ENCODE measurements at regions not wholly inside any gene's neighbourhood (a gene's known extent, or its start where the extent isn't known, plus 50 kb on each side); places are given as distances from the start of the nearest gene placed in this dataset.
A peak's percentile ranks its signal among the peaks of the same experiment; 100 is the strongest.
"Not testable (repeated sequence)": the region's sequence is repeated elsewhere in the genome, so short reads cannot be mapped to it uniquely, and the experiment has no call there.

DNA sequence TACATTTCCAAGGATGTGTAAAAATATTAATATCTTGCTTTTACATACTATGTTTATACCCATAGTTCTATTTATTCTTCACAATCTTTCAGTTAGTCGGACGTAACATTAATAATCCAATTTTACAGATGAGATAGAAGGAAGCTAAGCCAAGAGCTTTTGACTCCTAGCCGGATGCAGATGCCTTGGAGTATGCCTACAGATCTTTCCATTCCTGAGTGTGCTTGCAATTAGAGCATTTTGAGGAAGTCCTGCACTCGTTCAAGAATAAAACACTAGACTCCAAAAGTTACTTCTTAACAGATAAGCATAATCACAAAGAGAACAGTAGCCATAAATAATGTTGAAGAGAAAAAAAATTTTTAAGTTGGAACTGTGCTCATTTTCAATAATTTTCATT, 337.6 kb upstream of the CLEC14A start:
- H3K36me3 ChIP-seq (ENCODE audit: control insufficient read depth, insufficient read depth, low read length) = no peaks in the 10 kb centered on the region
- H3K9me3 ChIP-seq (ENCODE audit: control insufficient read depth, insufficient read depth, low read length) = no peaks in the 10 kb centered on the region
- no peaks in the 10 kb centered on the region for H3K4me1 ChIP-seq (ENCODE audit: control insufficient read depth, insufficient read depth, low read length)
- H3K27me3 ChIP-seq (ENCODE audit: control insufficient read depth, insufficient read depth, low read length) = no peaks in the 10 kb centered on the region
- no peak overlapping the region for H3K4me3 ChIP-seq (ENCODE audit: low read depth, low read length)
- no peak for DNase-seq (ENCODE audit: low read depth in 4 of 6, low spot score in 6 of 6)
- H3K27ac ChIP-seq (ENCODE audit: low read depth, low read length) = no peak overlapping the region
- no CpG with 5 or more reads among the region's 4 CpGs for WGBS (ENCODE audit: insufficient coverage)

- Histone ChIP-seq H3K36me3 (ENCODE audit: control insufficient read depth, insufficient read depth, low read length) (no peaks in the 10 kb centered on the region), H3K4me3 (ENCODE audit: low read depth, low read length) (no peak overlapping the region), H3K27ac (ENCODE audit: low read depth, low read length) (no peak overlapping the region), H3K9me3 (ENCODE audit: control insufficient read depth, insufficient read depth, low read length) (no peaks in the 10 kb centered on the region), H3K4me1 (ENCODE audit: control insufficient read depth, insufficient read depth, low read length) (no peaks in the 10 kb centered on the region), H3K27me3 (ENCODE audit: control insufficient read depth, insufficient read depth, low read length) (no peaks in the 10 kb centered on the region)
- WGBS (ENCODE audit: insufficient coverage) = no CpG with 5 or more reads among the region's 8 CpGs
- DNase-seq (ENCODE audit: low read depth in 4 of 6, low spot score in 6 of 6) = peak in 1 of 6 donors; percentile 26
Measured at GRCh38 chr14:38592764-38593442, 337.0 kb upstream of the CLEC14A start.

GRCh38 chr14:38589747-38590350, 334.0 kb upstream of the CLEC14A start:
- no peak overlapping the region for H3K4me3 ChIP-seq (ENCODE audit: low read depth, low read length)
- no peak for DNase-seq (ENCODE audit: low read depth in 4 of 6, low spot score in 6 of 6)
- H3K9me3 ChIP-seq (ENCODE audit: control insufficient read depth, insufficient read depth, low read length) = no peaks in the 10 kb centered on the region
- H3K27me3 ChIP-seq (ENCODE audit: control insufficient read depth, insufficient read depth, low read length) = no peaks in the 10 kb centered on the region
- H3K4me1 ChIP-seq (ENCODE audit: control insufficient read depth, insufficient read depth, low read length) = no peaks in the 10 kb centered on the region
- no peak overlapping the region for H3K27ac ChIP-seq (ENCODE audit: low read depth, low read length)
- H3K36me3 ChIP-seq (ENCODE audit: control insufficient read depth, insufficient read depth, low read length) = no peaks in the 10 kb centered on the region
- WGBS (ENCODE audit: insufficient coverage) = 100% methylated on average over 1 of the region's 3 CpGs

- H3K36me3 ChIP-seq (ENCODE audit: control insufficient read depth, insufficient read depth, low read length) = no peaks in the 10 kb centered on the region
- H3K9me3 ChIP-seq (ENCODE audit: control insufficient read depth, insufficient read depth, low read length) = no peaks in the 10 kb centered on the region
- 100% methylated on average over 1 of the region's 1 CpG for WGBS (ENCODE audit: insufficient coverage)
- no peaks in the 10 kb centered on the region for H3K27me3 ChIP-seq (ENCODE audit: control insufficient read depth, insufficient read depth, low read length)
- no peak for DNase-seq (ENCODE audit: low read depth in 4 of 6, low spot score in 6 of 6)
- no peak overlapping the region for H3K4me3 ChIP-seq (ENCODE audit: low read depth, low read length)
- no peaks in the 10 kb centered on the region for H3K4me1 ChIP-seq (ENCODE audit: control insufficient read depth, insufficient read depth, low read length)
- no peak overlapping the region for H3K27ac ChIP-seq (ENCODE audit: low read depth, low read length)
Measured at GRCh38 chr14:38583471-38583870, 327.6 kb upstream of the CLEC14A start.

GRCh38 chr14:38578278-38578681, 322.4 kb upstream of the CLEC14A start:
- H3K27ac ChIP-seq (ENCODE audit: low read depth, low read length) = no peak overlapping the region
- no peaks in the 10 kb centered on the region for H3K9me3 ChIP-seq (ENCODE audit: control insufficient read depth, insufficient read depth, low read length)
- DNase-seq (ENCODE audit: low read depth in 4 of 6, low spot score in 6 of 6) = no peak
- WGBS (ENCODE audit: insufficient coverage) = 65% methylated on average over 3 of the region's 4 CpGs
- H3K36me3 ChIP-seq (ENCODE audit: control insufficient read depth, insufficient read depth, low read length) = no peaks in the 10 kb centered on the region
- no peaks in the 10 kb centered on the region for H3K4me1 ChIP-seq (ENCODE audit: control insufficient read depth, insufficient read depth, low read length)
- no peaks in the 10 kb centered on the region for H3K27me3 ChIP-seq (ENCODE audit: control insufficient read depth, insufficient read depth, low read length)
- H3K4me3 ChIP-seq (ENCODE audit: low read depth, low read length) = no peak overlapping the region

- DNase-seq (ENCODE audit: low read depth in 4 of 6, low spot score in 6 of 6) = peak in 2 of 6 donors; percentile 12 to 91
- H3K36me3 ChIP-seq (ENCODE audit: control insufficient read depth, insufficient read depth, low read length) = no peaks in the 10 kb centered on the region
- no peaks in the 10 kb centered on the region for H3K9me3 ChIP-seq (ENCODE audit: control insufficient read depth, insufficient read depth, low read length)
- no peak overlapping the region for H3K4me3 ChIP-seq (ENCODE audit: low read depth, low read length)
- H3K27me3 ChIP-seq (ENCODE audit: control insufficient read depth, insufficient read depth, low read length) = no peaks in the 10 kb centered on the region
- H3K27ac ChIP-seq (ENCODE audit: low read depth, low read length) = no peak overlapping the region
- no peaks in the 10 kb centered on the region for H3K4me1 ChIP-seq (ENCODE audit: control insufficient read depth, insufficient read depth, low read length)
Measured at GRCh38 chr14:38567703-38568102, 311.8 kb upstream of the CLEC14A start.

DNA sequence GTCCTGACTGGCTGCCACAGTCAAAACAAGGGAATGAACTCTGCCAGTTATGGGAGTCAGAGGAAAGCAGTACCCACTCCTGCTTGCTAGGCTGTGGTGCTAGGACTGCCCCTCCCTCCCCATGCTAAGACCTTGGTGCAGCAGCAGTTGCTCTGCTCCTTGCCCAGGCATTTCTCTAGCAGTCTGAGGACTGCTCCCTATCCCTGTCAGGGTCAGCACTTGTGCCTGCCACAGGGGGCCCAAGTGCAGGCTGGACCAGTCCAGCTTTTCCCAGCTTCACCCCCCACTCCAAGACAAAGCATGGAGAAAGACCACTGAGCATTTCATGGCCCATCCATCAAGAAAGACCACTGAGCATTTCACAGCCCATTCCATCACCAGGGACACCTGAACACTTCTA, 305.8 kb upstream of the CLEC14A start:
- H3K36me3 ChIP-seq (ENCODE audit: control insufficient read depth, insufficient read depth, low read length) = no peaks in the 10 kb centered on the region
- DNase-seq (ENCODE audit: low read depth in 4 of 6, low spot score in 6 of 6) = no peak
- H3K4me3 ChIP-seq (ENCODE audit: low read depth, low read length) = no peak overlapping the region
- H3K9me3 ChIP-seq (ENCODE audit: control insufficient read depth, insufficient read depth, low read length) = peaks cover 5% of the 10 kb centered on the region
- H3K27me3 ChIP-seq (ENCODE audit: control insufficient read depth, insufficient read depth, low read length) = no peaks in the 10 kb centered on the region
- H3K4me1 ChIP-seq (ENCODE audit: control insufficient read depth, insufficient read depth, low read length) = no peaks in the 10 kb centered on the region
- H3K27ac ChIP-seq (ENCODE audit: low read depth, low read length) = no peak overlapping the region

GRCh38 chr14:38559711-38560110, 303.8 kb upstream of the CLEC14A start:
- H3K9me3 ChIP-seq (ENCODE audit: control insufficient read depth, insufficient read depth, low read length) = peaks cover 5% of the 10 kb centered on the region
- 33% methylated on average over 1 of the region's 2 CpGs for WGBS (ENCODE audit: insufficient coverage)
- no peaks in the 10 kb centered on the region for H3K27me3 ChIP-seq (ENCODE audit: control insufficient read depth, insufficient read depth, low read length)
- H3K27ac ChIP-seq (ENCODE audit: low read depth, low read length) = no peak overlapping the region
- no peaks in the 10 kb centered on the region for H3K4me1 ChIP-seq (ENCODE audit: control insufficient read depth, insufficient read depth, low read length)
- H3K36me3 ChIP-seq (ENCODE audit: control insufficient read depth, insufficient read depth, low read length) = no peaks in the 10 kb centered on the region
- DNase-seq (ENCODE audit: low read depth in 4 of 6, low spot score in 6 of 6) = no peak
- H3K4me3 ChIP-seq (ENCODE audit: low read depth, low read length) = no peak overlapping the region

GRCh38 chr14:38557391-38557790, 301.5 kb upstream of the CLEC14A start:
- not testable (repeated sequence) for H3K4me3 ChIP-seq (ENCODE audit: low read depth, low read length); H3K36me3 ChIP-seq (ENCODE audit: control insufficient read depth, insufficient read depth, low read length); H3K9me3 ChIP-seq (ENCODE audit: control insufficient read depth, insufficient read depth, low read length); H3K4me1 ChIP-seq (ENCODE audit: control insufficient read depth, insufficient read depth, low read length); H3K27ac ChIP-seq (ENCODE audit: low read depth, low read length); H3K27me3 ChIP-seq (ENCODE audit: control insufficient read depth, insufficient read depth, low read length); DNase-seq (ENCODE audit: low read depth in 4 of 6, low spot score in 6 of 6)

GRCh38 chr14:38556252-38556651, 300.4 kb upstream of the CLEC14A start:
- Histone ChIP-seq H3K4me3 (ENCODE audit: low read depth, low read length) (no peak overlapping the region), H3K36me3 (ENCODE audit: control insufficient read depth, insufficient read depth, low read length) (no peaks in the 10 kb centered on the region), H3K27ac (ENCODE audit: low read depth, low read length) (no peak overlapping the region), H3K4me1 (ENCODE audit: control insufficient read depth, insufficient read depth, low read length) (no peaks in the 10 kb centered on the region), H3K27me3 (ENCODE audit: control insufficient read depth, insufficient read depth, low read length) (no peaks in the 10 kb centered on the region), H3K9me3 (ENCODE audit: control insufficient read depth, insufficient read depth, low read length) (peaks cover 5% of the 10 kb centered on the region)
- WGBS (ENCODE audit: insufficient coverage) = no CpG with 5 or more reads among the region's 1 CpG
- peak in 1 of 6 donors; percentile 15 for DNase-seq (ENCODE audit: low read depth in 4 of 6, low spot score in 6 of 6)

Data from spinal cord (tissue), 9 donors.